Lower leg skin (tissue), 4 donors: ENCODE measurements at regions not wholly inside any gene's neighbourhood (a gene's known extent, or its start where the extent isn't known, plus 50 kb on each side); places are given as distances from the start of the nearest gene placed in this dataset.

Experiments used
- DNase-seq, 2 donors: peaks; one replicate each; pipeline ENCODE4 v3.0.0-alpha.2; 2019; ENCODE audit warnings: low spot score in 2 of 2
- H3K4me3 ChIP-seq: fragments of 200-600 bp; sonication (generic); 2 replicates; pipeline ENCODE4 v1.5.1; 2017; ENCODE audit warnings: mild to moderate bottlenecking, low read depth; ENCODE audit not compliant: poor library complexity, severe bottlenecking
- CTCF ChIP-seq, 3 donors: fragments of 450-650 bp; IDR thresholded peaks; one replicate each; pipeline ENCODE4 v1.5.1; 2016; ENCODE audit warnings: antibody characterized with exemption in 3 of 3, mild to moderate bottlenecking in 3 of 3, moderate library complexity in 2 of 3
- POLR2A ChIP-seq, 2 donors: fragments of 450-650 bp; IDR thresholded peaks; one replicate each; pipeline ENCODE4 v1.6.1; 2016 to 2017; ENCODE audit warnings: antibody characterized with exemption in 2 of 2, mild to moderate bottlenecking in 1 of 2, moderate library complexity in 1 of 2
- WGBS, 2 donors: methylation state at CpG; one replicate each; pipeline ENCODE4 v1.1.5; 2018; 5-methylcytosine and 5-hydroxymethylcytosine counted together
- intact Hi-C: fragments of 100-400 bp; cut with DNase I; formaldehyde crosslinking; loops from one replicate; pipeline ENCODE4 v1.15.0; 2023; ENCODE audit warnings: low total_unique reads

DNA sequence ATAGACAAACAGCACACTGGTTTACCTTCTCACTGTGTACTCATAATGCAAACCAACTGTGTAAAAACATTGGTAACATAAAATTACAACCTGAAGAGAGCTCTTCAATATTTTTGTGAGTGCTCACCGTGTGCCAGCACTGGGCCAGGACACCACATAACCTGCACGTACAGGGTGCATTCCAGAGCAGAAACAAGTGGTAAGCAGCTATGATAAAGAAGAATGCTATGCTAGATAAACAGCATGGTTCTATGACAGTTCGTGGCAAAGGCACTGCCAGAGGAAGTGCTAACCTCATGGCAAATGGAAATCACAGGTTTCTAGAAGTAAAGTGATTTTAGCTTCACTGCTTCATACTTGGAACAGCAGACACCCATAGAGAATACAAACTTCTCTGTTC is 343.5 kb downstream of the MTX2 start:
- intact Hi-C loops: no loop called here
- TF ChIP-seq POLR2A (IDR thresholded peaks at IDR 0.05) (no peak), CTCF (IDR thresholded peaks at IDR 0.05) (no peak)
- no peak for DNase-seq
- 37 to 42% methylated on average over 3 of the region's 3 CpGs for WGBS, 2 donors
- no peak overlapping the region for H3K4me3 ChIP-seq

GRCh38 chr2:176613323-176613987 is 344.2 kb downstream of the MTX2 start:
- WGBS, 2 donors: 24 to 26% methylated on average over 3 of the region's 3 CpGs
- TF ChIP-seq CTCF (IDR thresholded peaks at IDR 0.05) (no peak), POLR2A (IDR thresholded peaks at IDR 0.05) (no peak)
- no peak for DNase-seq
- intact Hi-C loops: no loop called here
- H3K4me3 ChIP-seq: no peak overlapping the region

DNA sequence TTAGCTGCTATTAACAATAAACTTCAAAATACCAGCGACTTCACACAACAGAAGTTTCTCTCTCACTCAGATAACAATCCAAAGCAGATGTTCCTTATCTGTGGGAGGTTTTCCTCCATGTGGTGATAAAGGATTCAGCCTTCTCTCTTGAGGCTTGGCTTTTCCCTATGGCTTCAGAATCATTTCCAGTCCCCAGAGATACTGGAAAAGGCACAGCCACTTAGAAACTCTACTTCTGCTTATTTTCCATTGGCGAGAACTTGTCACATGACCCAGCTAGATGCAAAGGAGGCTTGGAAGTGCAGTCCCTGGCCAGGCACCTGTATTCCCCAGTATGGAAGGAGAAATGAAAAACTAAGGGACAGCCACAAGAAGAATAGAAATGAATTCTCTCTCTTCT is 344.8 kb downstream of the MTX2 start:
- DNase-seq: no peak
- no peak overlapping the region for H3K4me3 ChIP-seq
- WGBS, 2 donors: 52 to 70% methylated on average over 2 of the region's 2 CpGs
- intact Hi-C loops: no loop called here
- TF ChIP-seq CTCF (IDR thresholded peaks at IDR 0.05): no peak
- TF ChIP-seq POLR2A (IDR thresholded peaks at IDR 0.05): no peak

- no peak overlapping the region for H3K4me3 ChIP-seq
- TF ChIP-seq POLR2A (IDR thresholded peaks at IDR 0.05) (no peak), CTCF (IDR thresholded peaks at IDR 0.05) (no peak)
- WGBS, 2 donors: 32 to 36% methylated on average over 2 of the region's 2 CpGs
- DNase-seq: no peak
- intact Hi-C loops: no loop called here
Observed at GRCh38 chr2:176614930-176615329, 345.7 kb downstream of the MTX2 start.

GRCh38 chr2:176619504-176619903 is 350.3 kb downstream of the MTX2 start:
- no peak for DNase-seq

More at GRCh38 chr2:176619504-176619903, 350.3 kb downstream of the MTX2 start:
- no peak overlapping the region for H3K4me3 ChIP-seq
- intact Hi-C loops: no loop called here
- WGBS, 2 donors: 86 to 87% methylated on average over 6 of the region's 6 CpGs
- TF ChIP-seq CTCF (IDR thresholded peaks at IDR 0.05): no peak
- no peak for TF ChIP-seq POLR2A (IDR thresholded peaks at IDR 0.05)
